ENCODE measurements at regions not wholly inside any gene's neighbourhood (a gene's known extent, or its start where the extent isn't known, plus 50 kb on each side); places are given as distances from the start of the nearest gene placed in this dataset.

DNA sequence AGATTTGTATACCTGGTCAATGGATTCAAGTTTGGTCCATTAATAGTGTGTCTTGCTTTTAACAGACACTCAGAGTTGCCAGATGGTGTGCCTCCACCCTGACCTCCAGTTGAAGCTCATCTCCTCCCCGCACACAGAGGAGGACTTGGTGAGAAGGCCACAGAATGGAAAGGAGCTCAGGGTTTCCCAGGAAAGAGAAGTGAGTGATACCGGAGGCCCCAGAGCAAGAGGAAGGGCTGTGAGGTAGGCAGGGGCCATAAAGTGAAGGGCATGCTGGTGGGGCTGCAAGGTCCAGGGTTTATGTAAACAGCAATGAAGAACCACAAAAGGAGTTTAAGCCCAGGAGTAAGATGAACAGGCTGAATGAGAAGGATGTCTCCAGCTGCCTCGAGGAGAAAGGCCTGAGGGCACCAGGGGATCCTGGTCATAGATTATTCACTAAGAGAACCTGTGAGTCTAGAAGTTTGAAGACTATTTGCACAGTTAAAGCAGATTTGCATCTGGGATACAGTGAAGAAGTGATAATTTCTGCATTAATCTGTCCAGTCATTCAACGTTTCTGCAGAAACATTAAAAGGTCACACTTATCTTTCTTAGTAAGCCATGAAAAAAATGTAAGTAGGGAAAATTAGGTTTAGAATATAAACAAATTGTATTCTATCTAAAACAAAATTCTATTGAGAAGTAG, 67.5 kb upstream of the VPREB1 start:
- no peak for TF ChIP-seq POLR2A (IDR thresholded peaks at IDR 0.05; ENCODE audit: low read length)
- no peak for TF ChIP-seq GATA1 (IDR thresholded peaks at IDR 0.05; ENCODE audit: low read depth, low read length)
